GM21360 (cell line): ENCODE measurements at regions not wholly inside any gene's neighbourhood (a gene's known extent, or its start where the extent isn't known, plus 50 kb on each side); places are given as distances from the start of the nearest gene placed in this dataset.

Experiments used
- ATAC-seq: cut with Tn5 transposase; IDR thresholded peaks from one replicate; pipeline ENCODE4 v1.9.1; 2021; ENCODE audit warnings: mild to moderate bottlenecking, moderate library complexity; ENCODE audit not compliant: unreplicated experiment

DNA sequence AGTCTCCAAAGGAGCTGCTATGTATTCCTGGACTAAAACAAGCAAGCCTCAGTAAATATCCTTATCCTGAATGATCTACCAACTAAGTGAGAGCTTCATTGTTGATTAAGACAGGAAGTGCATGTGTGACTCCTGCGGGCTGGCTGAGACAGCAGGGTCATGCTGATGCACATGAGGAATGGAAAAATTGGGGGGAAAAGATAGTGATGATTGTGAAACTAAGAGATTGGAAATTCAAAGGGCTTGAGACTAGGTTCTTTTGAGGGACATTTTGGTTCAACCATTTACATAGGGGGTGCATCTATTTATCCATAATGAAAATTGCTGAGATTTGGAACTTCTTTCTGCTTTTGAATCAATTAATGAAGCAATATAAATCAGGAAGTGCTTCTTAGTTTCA lies 61.1 kb upstream of the C1QTNF7 start:
- no peak for ATAC-seq

GRCh38 chr4:15368856-15369255 lies 59.0 kb upstream of the C1QTNF7 start:
- no peak for ATAC-seq

DNA sequence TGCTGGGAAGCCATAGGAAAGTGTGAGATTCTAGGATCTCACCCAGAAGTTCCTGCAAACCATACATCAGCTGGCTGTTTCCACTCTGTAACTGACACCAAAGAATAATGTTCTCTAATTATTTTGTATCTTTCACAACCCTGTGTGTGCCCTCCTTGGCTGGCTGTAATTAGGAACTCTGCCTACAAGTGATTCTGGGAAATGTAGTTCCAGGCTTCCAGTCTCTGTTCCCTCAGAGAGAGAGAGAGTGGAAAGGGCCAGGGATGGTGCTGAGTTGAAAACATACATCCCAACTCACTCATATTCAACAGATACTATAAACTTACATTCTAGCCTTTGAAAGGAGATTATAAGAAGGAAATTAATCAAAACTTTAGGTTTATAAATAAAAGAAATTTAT lies 57.5 kb upstream of the C1QTNF7 start:
- ATAC-seq, result no peak

DNA sequence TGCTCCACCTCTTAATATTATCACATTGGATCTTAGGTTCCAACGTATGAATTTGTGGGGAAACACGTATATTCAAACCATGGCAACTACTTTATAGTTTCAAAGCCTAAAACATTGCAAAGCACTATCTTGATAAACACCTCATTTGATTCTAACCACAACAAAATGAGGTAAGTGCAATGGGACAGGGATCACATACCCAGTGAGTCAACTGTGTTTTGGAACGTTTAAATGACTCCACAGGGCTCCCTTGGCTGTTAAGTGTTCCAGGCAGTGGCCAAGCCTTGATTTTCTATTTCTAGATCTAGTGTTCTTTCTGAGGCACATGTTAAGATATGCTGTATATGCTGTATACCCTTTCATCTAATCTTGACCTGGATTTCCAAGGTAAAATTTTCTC lies 54.5 kb upstream of the C1QTNF7 start:
- ATAC-seq, result no peak

- no peak for ATAC-seq
Measured at GRCh38 chr4:15374656-15375055, 53.2 kb upstream of the C1QTNF7 start.

DNA sequence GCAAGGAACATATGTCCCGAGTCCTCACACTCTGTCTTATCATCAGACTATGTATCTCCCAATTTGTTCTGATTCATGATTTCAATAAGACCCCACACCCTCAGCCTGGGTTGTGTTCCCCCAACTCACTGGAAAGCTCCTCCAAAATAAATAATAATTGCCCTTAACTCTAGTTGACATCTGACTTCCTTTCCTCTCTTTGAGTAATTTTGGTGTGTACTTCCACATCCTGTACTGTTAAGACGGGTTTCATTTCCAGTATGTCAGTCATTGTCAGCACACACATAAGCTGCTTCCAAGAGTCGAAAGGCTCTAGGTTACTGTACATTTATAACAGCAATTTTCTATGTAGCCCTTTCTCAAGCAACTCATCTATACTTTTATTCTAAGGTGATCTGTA lies 52.2 kb upstream of the C1QTNF7 start:
- no peak for ATAC-seq

- ATAC-seq, result no peak
Measured at GRCh38 chr4:15376145-15376544, 51.7 kb upstream of the C1QTNF7 start.

GRCh38 chr4:15376594-15376993 lies 51.2 kb upstream of the C1QTNF7 start:
- no peak for ATAC-seq
